HepG2 (cell line): ENCODE measurements at regions not wholly inside any gene's neighbourhood (a gene's known extent, or its start where the extent isn't known, plus 50 kb on each side); places are given as distances from the start of the nearest gene placed in this dataset.

Experiments
- ATAC-seq: fragments of 200-7000 bp; cut with Tn5 transposase; 3 replicates; pipeline ENCODE4 v1.9.1; 2020; ENCODE audit warnings: mild to moderate bottlenecking, moderate library complexity
- BruUV-seq: library from RNA; stranded (reverse); fragments of 400-500 nt; replicated peaks from 2 replicates; lab custom pipeline; 2021; lab: Mats Ljungman, UMichigan
- CTCF ChIA-PET: fragments of 300-600 bp; formaldehyde crosslinking; extraction: SDS; loops from one replicate; lab custom pipeline; 2021; ENCODE audit warnings: low total read pairs, inconsistent platforms, low intra/inter-chr PET ratio; lab: Yijun Ruan, JAX
- POLR2A ChIA-PET: fragments of 350-600 bp; sonication (Branson Sonifier 250); formaldehyde crosslinking; loops from one replicate; lab custom pipeline; 2020; ENCODE audit warnings: antibody characterized with exemption, inconsistent platforms; lab: Yijun Ruan, JAX
- DNase-seq: peaks from one replicate; pipeline ENCODE4 v3.0.0-alpha.2; 2015; ENCODE audit warnings: low spot score
- FAIRE-seq: peaks from 3 replicates; lab custom pipeline; 2011; peaks lifted over from hg19 to GRCh38; lab: Jason Lieb, UNC
- H2AFZ ChIP-seq: one replicate; pipeline ENCODE4 v1.6.1; 2011; ENCODE audit warnings: low read length, inconsistent platforms
- H3K27ac ChIP-seq: fragments of 300-600 bp; 3 replicates; pipeline ENCODE4 v1.8.0; 2011; ENCODE audit warnings: mixed run types, mild to moderate bottlenecking, mixed read lengths, low read length, inconsistent platforms; ENCODE audit not compliant: insufficient read depth; ENCODE audit errors: extremely low read length
- H3K27me3 ChIP-seq, 2 experiments: fragments of 200-600 bp in 1 of 2; 2 replicates in 1 of 2; 3 replicates in 1 of 2; pipeline versions ENCODE4 v1.6.0 to v1.8.0; 2011; ENCODE audit warnings: low read length in 2 of 2, mild to moderate bottlenecking in 2 of 2, moderate library complexity in 2 of 2, inconsistent platforms in 1 of 2; ENCODE audit not compliant: insufficient read depth in 2 of 2, control insufficient read depth in 1 of 2
- H3K36me3 ChIP-seq, 2 experiments: fragments of 200-600 bp in 1 of 2; replicated peaks in 1 of 2; 2 replicates in 1 of 2; 3 replicates in 1 of 2; pipeline versions ENCODE4 v1.5.1 to v1.8.0; 2011; ENCODE audit warnings: low read length in 2 of 2, inconsistent platforms in 1 of 2; ENCODE audit not compliant: insufficient read depth in 2 of 2, control insufficient read depth in 1 of 2
- H3K4me1 ChIP-seq: 2 replicates; pipeline ENCODE4 v1.5.1; 2012; ENCODE audit warnings: low read length, inconsistent platforms; ENCODE audit not compliant: insufficient read depth
- H3K4me2 ChIP-seq: 2 replicates; pipeline ENCODE4 v1.6.0; 2011; ENCODE audit warnings: low read depth, low read length, inconsistent platforms
- H3K4me3 ChIP-seq, 3 experiments: fragments of 200-600 bp in 1 of 3; sonication (generic), shearing (Covaris generic) in 1 of 3; replicated peaks in 1 of 3; 2 replicates each; pipeline ENCODE4 v1.5.1; 2011 to 2016; ENCODE audit warnings: low read length in 3 of 3, inconsistent platforms in 2 of 3, low read depth in 2 of 3, mild to moderate bottlenecking in 2 of 3, control low read depth in 1 of 3, mixed read lengths in 1 of 3; ENCODE audit not compliant: insufficient read depth in 1 of 3
- H3K79me2 ChIP-seq: one replicate; pipeline ENCODE4 v1.6.1; 2011; ENCODE audit warnings: low read length, inconsistent platforms; ENCODE audit not compliant: insufficient read depth
- H3K9ac ChIP-seq: 2 replicates; pipeline ENCODE4 v1.6.0; 2011; ENCODE audit warnings: mild to moderate bottlenecking, low read depth, low read length, inconsistent platforms; ENCODE audit not compliant: insufficient read depth
- H3K9me3 ChIP-seq: 2 replicates; pipeline ENCODE4 v1.5.1; 2012; ENCODE audit warnings: mild to moderate bottlenecking, low read length
- H4K20me1 ChIP-seq: 2 replicates; pipeline ENCODE4 v1.6.0; 2011; ENCODE audit warnings: inconsistent platforms, mild to moderate bottlenecking, low read length, moderate library complexity; ENCODE audit not compliant: insufficient read depth
- CEBPG ChIP-seq: IDR thresholded peaks from 2 replicates; pipeline ENCODE4 v1.6.1; 2016
- ELF3 ChIP-seq: IDR thresholded peaks from 2 replicates; pipeline ENCODE4 v1.6.1; 2016; ENCODE audit warnings: missing genetic modification reagents, missing compliant biosample characterization
- ETV5 ChIP-seq: IDR thresholded peaks from 2 replicates; pipeline ENCODE4 v1.6.1; 2018; ENCODE audit warnings: missing biosample characterization, missing genetic modification reagents, inconsistent platforms, borderline replicate concordance
- FOXA1 ChIP-seq, 2 experiments: fragments of 450-650 bp in 1 of 2; sonication (generic) in 1 of 2; formaldehyde crosslinking in 1 of 2; IDR thresholded peaks; 2 replicates each; pipeline versions ENCODE4 v1.4.0 to v1.6.1; 2016 to 2020; ENCODE audit warnings: missing genetic modification reagents in 1 of 2
- FOXA3 ChIP-seq: IDR thresholded peaks from 2 replicates; pipeline ENCODE4 v1.6.1; 2016; ENCODE audit warnings: missing genetic modification reagents, missing compliant biosample characterization
- FOXO1 ChIP-seq: sonication (generic); formaldehyde crosslinking; IDR thresholded peaks from 2 replicates; pipeline ENCODE4 v1.4.0; 2020; ENCODE audit warnings: missing genetic modification reagents
- GATAD2A ChIP-seq: IDR thresholded peaks from 2 replicates; pipeline ENCODE4 v1.6.1; 2016
- HMG20A ChIP-seq: IDR thresholded peaks from 2 replicates; pipeline ENCODE4 v1.6.1; 2016; ENCODE audit warnings: borderline replicate concordance
- NCOA2 ChIP-seq: sonication (generic); formaldehyde crosslinking; IDR thresholded peaks from 2 replicates; pipeline ENCODE4 v1.8.0; 2022; ENCODE audit warnings: inconsistent platforms
- POLR2A ChIP-seq, 2 experiments: IDR thresholded peaks; 2 replicates each; pipeline ENCODE4 v1.6.1; 2011; ENCODE audit warnings: low read depth in 2 of 2, low read length in 2 of 2, mild to moderate bottlenecking in 1 of 2, moderate library complexity in 1 of 2; ENCODE audit not compliant: insufficient read depth in 1 of 2
- RARA ChIP-seq: IDR thresholded peaks from 2 replicates; pipeline ENCODE4 v1.6.1; 2016; ENCODE audit warnings: missing genetic modification reagents, missing compliant biosample characterization
- RORA ChIP-seq: sonication (generic); formaldehyde crosslinking; IDR thresholded peaks from 2 replicates; pipeline ENCODE4 v1.5.0; 2020; ENCODE audit warnings: mild to moderate bottlenecking, missing genetic modification reagents, moderate library complexity
- RXRB ChIP-seq: IDR thresholded peaks from 2 replicates; pipeline ENCODE4 v1.6.1; 2016; ENCODE audit warnings: borderline replicate concordance, missing genetic modification reagents, missing compliant biosample characterization
- SOX5 ChIP-seq: IDR thresholded peaks from 2 replicates; pipeline ENCODE4 v1.6.1; 2016; ENCODE audit warnings: borderline replicate concordance
- TCF7 ChIP-seq: sonication (generic); IDR thresholded peaks from 2 replicates; pipeline ENCODE4 v1.6.1; 2016; ENCODE audit warnings: antibody characterized with exemption, low read depth
- ZNF264 ChIP-seq: sonication (generic); formaldehyde crosslinking; IDR thresholded peaks from 2 replicates; pipeline ENCODE4 v1.4.0; 2020; ENCODE audit warnings: missing genetic modification reagents
- ZNF296 ChIP-seq: sonication (generic); formaldehyde crosslinking; conservative IDR thresholded peaks from 2 replicates; pipeline ENCODE4 v1.5.0; 2020; ENCODE audit warnings: mild to moderate bottlenecking, missing genetic modification reagents
- ZSCAN9 ChIP-seq: IDR thresholded peaks from 2 replicates; pipeline ENCODE4 v1.6.1; 2016; ENCODE audit warnings: borderline replicate concordance
- WGBS: methylation state at CpG from one replicate; pipeline ENCODE4 v1.1.6; 2017; ENCODE audit warnings: low lambda C conversion rate; 5-methylcytosine and 5-hydroxymethylcytosine counted together
- in situ Hi-C: cut with HindIII; loops from 2 replicates; pipeline ENCODE4 v1.10.0; 2017; ENCODE audit warnings: low pct_unique_long_range_greater_than_20kb; ENCODE audit not compliant: extremely low pct_ligation_motif_present
- intact Hi-C: fragments of 100-400 bp; cut with micrococcal nuclease; formaldehyde crosslinking; loops from one replicate; pipeline ENCODE4 v1.10.0; 2022; ENCODE audit not compliant: unreplicated experiment
- TF ChIP-seq, protein P1 (sequence below): sonication (generic); formaldehyde crosslinking; IDR thresholded peaks from 2 replicates; pipeline ENCODE4 v1.8.1; 2023; ENCODE audit warnings: mild to moderate bottlenecking, missing genetic modification reagents
- TF ChIP-seq, protein P2 (sequence below): sonication (generic); formaldehyde crosslinking; IDR thresholded peaks from 2 replicates; pipeline ENCODE4 v1.5.1; 2020; ENCODE audit warnings: mild to moderate bottlenecking, missing genetic modification reagents, borderline replicate concordance

DNA sequence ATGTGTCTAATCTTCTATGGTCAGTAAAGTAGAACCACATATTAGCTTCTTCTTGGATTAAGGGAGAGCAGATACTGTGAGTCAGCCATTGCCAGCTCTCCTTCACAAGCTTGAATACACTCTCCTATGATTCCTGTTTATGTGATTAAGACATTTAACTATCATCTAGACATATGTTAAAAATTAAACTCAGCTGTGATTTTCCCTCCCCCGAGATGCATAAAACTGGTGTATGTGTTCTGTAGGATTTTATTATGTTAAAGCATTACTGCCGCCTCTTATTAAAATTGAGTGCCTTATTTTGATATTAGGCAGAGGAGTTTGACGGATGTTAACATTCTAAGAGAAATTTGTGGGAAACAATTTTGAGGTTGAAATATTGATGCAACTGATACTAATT lies 114.6 kb downstream of the ACTBL2 start (continued):
- TF ChIP-seq, protein P1, sequence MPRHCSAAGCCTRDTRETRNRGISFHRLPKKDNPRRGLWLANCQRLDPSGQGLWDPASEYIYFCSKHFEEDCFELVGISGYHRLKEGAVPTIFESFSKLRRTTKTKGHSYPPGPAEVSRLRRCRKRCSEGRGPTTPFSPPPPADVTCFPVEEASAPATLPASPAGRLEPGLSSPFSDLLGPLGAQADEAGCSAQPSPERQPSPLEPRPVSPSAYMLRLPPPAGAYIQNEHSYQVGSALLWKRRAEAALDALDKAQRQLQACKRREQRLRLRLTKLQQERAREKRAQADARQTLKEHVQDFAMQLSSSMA (CRISPR knock-in tag): no peak

DNA sequence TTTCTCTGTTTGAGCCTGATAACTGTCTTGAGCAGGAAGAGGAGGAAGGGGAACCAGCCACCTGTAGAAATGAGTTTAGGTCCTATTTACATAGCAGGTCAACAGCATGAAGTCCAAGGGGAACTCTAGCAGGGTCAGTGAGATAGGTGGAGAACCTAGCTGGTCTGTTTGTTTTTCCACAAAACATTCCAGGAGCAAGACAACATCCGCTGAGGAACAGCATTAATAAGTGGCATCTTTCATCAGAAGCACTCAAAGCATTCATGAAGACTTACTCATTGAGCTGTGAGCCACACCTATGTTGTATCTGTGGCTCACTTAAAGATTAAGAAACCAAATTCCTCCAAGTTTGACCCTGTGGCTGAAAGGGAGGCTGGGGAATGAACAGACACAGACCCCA lies 115.9 kb downstream of the ACTBL2 start:
- H4K20me1 ChIP-seq: no peaks in the 10 kb centered on the region
- BruUV-seq: no TSS peak
- no peak for FAIRE-seq
- no peak overlapping the region for H3K27ac ChIP-seq
- no peak overlapping the region for H3K4me3 ChIP-seq
- H3K4me2 ChIP-seq: peak overlapping the region; percentile 11; the same call in 1 of the 2 replicates
- ChIA-PET POLR2A (no interaction called here), CTCF (no interaction called here)
- H3K9me3 ChIP-seq: no peaks in the 10 kb centered on the region
- 0% methylated on average over 1 of the region's 1 CpG for WGBS
- H3K36me3 ChIP-seq: no peaks in the 10 kb centered on the region
- no peak overlapping the region for H3K9ac ChIP-seq
- no peaks in the 10 kb centered on the region for H3K79me2 ChIP-seq
- H3K27me3 ChIP-seq: no peaks in the 10 kb centered on the region
- no peak overlapping the region for H2AFZ ChIP-seq
- peaks cover 19% of the 10 kb centered on the region for H3K4me1 ChIP-seq
- DNase-seq: peak; percentile 77
- in situ Hi-C loops: no loop called here
- ATAC-seq: peak; percentile 90
- intact Hi-C loops: no loop called here
- TF ChIP-seq ZNF264 (peak; percentile 33; the same call in 1 of the 2 replicates), ELF3 (CRISPR knock-in tag) (peak; percentile 69), GATAD2A (peak; percentile 60; the same call in 1 of the 2 replicates), RORA (no peak), RXRB (peak; percentile 56; the same call in 1 of the 2 replicates), ZNF296 (no peak), NCOA2 (CRISPR knock-in tag) (peak; percentile 54; the same call in 1 of the 2 replicates), RARA (CRISPR knock-in tag) (peak; percentile 90), SOX5 (CRISPR knock-in tag) (peak; percentile 22; the same call in 1 of the 2 replicates), FOXO1 (CRISPR knock-in tag) (peak; percentile 31; the same call in 1 of the 2 replicates), FOXA1 (IDR thresholded peaks at IDR 0.05) (peak; percentile 66; the same call in 1 of the 2 replicates), FOXA1 (CRISPR knock-in tag; IDR thresholded peaks at IDR 0.05) (peak; percentile 76), ZSCAN9 (CRISPR knock-in tag) (0 out of 2 replicates have a peak, but pooled peaks have one; percentile 48), ETV5 (CRISPR knock-in tag) (peak; percentile 79; the same call in 1 of the 2 replicates), CEBPG (CRISPR knock-in tag) (peak; percentile 37; the same call in 1 of the 2 replicates), POLR2A (IDR thresholded peaks at IDR 0.05; ENCODE audit: insufficient read depth in 1 of 2, low read depth in 2 of 2, low read length in 2 of 2) (no peak), FOXA3 (CRISPR knock-in tag) (peak; percentile 81), HMG20A (CRISPR knock-in tag) (0 out of 2 replicates have a peak, but pooled peaks have one; percentile 30), TCF7 (peak; percentile 39)
- TF ChIP-seq, protein P2, sequence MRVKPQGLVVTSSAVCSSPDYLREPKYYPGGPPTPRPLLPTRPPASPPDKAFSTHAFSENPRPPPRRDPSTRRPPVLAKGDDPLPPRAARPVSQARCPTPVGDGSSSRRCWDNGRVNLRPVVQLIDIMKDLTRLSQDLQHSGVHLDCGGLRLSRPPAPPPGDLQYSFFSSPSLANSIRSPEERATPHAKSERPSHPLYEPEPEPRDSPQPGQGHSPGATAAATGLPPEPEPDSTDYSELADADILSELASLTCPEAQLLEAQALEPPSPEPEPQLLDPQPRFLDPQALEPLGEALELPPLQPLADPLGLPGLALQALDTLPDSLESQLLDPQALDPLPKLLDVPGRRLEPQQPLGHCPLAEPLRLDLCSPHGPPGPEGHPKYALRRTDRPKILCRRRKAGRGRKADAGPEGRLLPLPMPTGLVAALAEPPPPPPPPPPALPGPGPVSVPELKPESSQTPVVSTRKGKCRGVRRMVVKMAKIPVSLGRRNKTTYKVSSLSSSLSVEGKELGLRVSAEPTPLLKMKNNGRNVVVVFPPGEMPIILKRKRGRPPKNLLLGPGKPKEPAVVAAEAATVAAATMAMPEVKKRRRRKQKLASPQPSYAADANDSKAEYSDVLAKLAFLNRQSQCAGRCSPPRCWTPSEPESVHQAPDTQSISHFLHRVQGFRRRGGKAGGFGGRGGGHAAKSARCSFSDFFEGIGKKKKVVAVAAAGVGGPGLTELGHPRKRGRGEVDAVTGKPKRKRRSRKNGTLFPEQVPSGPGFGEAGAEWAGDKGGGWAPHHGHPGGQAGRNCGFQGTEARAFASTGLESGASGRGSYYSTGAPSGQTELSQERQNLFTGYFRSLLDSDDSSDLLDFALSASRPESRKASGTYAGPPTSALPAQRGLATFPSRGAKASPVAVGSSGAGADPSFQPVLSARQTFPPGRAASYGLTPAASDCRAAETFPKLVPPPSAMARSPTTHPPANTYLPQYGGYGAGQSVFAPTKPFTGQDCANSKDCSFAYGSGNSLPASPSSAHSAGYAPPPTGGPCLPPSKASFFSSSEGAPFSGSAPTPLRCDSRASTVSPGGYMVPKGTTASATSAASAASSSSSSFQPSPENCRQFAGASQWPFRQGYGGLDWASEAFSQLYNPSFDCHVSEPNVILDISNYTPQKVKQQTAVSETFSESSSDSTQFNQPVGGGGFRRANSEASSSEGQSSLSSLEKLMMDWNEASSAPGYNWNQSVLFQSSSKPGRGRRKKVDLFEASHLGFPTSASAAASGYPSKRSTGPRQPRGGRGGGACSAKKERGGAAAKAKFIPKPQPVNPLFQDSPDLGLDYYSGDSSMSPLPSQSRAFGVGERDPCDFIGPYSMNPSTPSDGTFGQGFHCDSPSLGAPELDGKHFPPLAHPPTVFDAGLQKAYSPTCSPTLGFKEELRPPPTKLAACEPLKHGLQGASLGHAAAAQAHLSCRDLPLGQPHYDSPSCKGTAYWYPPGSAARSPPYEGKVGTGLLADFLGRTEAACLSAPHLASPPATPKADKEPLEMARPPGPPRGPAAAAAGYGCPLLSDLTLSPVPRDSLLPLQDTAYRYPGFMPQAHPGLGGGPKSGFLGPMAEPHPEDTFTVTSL (CRISPR knock-in tag): peak; percentile 60; the same call in 1 of the 2 replicates
